Peyer's patch (tissue), 4 donors: ENCODE measurements at regions not wholly inside any gene's neighbourhood (a gene's known extent, or its start where the extent isn't known, plus 50 kb on each side); places are given as distances from the start of the nearest gene placed in this dataset.

Experiments used
- CTCF ChIP-seq, 6 experiments: fragments of 450-650 bp in 4 of 6; fragments of 200-600 bp in 2 of 6; sonication (generic) in 1 of 6; IDR thresholded peaks; one replicate each; pipeline ENCODE4 v1.5.1; 2017 to 2019; ENCODE audit warnings: antibody characterized with exemption in 6 of 6, mild to moderate bottlenecking in 3 of 6, moderate library complexity in 1 of 6
- POLR2A ChIP-seq, 2 donors: fragments of 450-650 bp; IDR thresholded peaks; one replicate each; pipeline ENCODE4 v1.5.1; 2017; ENCODE audit warnings: antibody characterized with exemption in 2 of 2, mild to moderate bottlenecking in 2 of 2, moderate library complexity in 2 of 2

GRCh38 chr1:110765640-110766335 lies 91.0 kb upstream of the KCNA3 start:
- peak; percentile 70 to 90 (median 73) for TF ChIP-seq CTCF (IDR thresholded peaks at IDR 0.05)
- no peak for TF ChIP-seq POLR2A (IDR thresholded peaks at IDR 0.05)
